Midbrain (tissue), 1 donor: ENCODE measurements at regions not wholly inside any gene's neighbourhood (a gene's known extent, or its start where the extent isn't known, plus 50 kb on each side); places are given as distances from the start of the nearest gene placed in this dataset.
"Not testable (repeated sequence)": the region's sequence is repeated elsewhere in the genome, so short reads cannot be mapped to it uniquely, and the experiment has no call there.

Experiments
- DNase-seq: peaks from one replicate; lab custom pipeline; 2025; lab: John Stamatoyannopoulos, UW

DNA sequence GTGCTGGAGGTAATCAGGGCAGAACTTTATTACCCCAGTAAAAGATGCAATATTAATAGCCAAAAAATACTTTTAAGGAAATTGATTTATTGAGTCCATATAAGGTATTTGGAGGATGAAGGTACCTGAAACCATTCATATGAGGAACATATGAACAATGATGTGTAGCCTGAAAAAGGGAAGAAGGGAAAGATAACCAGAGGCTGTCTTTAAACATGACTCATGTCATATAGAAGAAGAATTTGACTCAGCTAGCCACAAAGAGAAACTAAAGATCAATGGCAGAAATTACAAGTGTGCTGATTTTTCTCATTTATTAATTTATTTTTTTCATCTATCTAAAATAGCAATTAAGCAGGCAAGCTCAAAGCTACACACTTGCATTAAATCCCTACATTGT lies 136.2 kb upstream of the DUSP10 start:
- no peak for DNase-seq

DNA sequence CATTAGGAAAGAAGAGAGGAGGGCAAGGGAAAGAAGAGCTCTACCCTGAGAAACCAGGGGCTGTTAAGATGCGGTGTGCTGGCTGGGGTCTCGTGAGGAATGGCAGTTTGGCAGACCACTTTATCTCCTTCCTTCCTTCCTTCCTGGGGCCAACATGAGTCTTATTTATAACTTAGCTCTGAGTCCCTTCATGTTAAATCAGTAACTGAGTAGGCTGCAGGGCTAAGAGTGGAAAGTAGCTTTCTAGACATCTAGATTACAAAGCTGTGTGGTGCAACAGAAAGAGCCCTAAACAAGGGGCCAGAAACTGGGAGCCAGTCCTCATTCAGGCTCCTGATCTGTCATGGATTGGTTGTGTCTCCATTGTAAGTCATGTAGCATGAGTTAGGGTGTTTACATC lies 135.4 kb upstream of the DUSP10 start:
- no peak for DNase-seq

DNA sequence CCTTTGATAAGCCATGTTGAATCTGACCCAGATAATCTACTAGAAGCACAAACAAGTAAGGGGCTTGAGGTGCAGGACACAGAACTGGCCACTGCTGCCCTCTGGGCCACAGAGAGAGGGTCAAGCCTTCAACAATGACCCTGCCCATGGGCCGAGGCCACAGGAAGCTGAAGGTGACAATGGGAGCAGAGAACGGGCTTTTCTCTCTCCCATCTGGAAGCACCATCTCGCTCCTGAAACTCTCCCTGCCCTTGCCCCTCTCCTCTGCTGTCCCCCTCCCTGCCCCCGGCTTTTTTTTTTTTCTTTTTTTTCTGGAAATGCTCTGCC lies 133.1 kb upstream of the DUSP10 start:
- no peak for DNase-seq

DNA sequence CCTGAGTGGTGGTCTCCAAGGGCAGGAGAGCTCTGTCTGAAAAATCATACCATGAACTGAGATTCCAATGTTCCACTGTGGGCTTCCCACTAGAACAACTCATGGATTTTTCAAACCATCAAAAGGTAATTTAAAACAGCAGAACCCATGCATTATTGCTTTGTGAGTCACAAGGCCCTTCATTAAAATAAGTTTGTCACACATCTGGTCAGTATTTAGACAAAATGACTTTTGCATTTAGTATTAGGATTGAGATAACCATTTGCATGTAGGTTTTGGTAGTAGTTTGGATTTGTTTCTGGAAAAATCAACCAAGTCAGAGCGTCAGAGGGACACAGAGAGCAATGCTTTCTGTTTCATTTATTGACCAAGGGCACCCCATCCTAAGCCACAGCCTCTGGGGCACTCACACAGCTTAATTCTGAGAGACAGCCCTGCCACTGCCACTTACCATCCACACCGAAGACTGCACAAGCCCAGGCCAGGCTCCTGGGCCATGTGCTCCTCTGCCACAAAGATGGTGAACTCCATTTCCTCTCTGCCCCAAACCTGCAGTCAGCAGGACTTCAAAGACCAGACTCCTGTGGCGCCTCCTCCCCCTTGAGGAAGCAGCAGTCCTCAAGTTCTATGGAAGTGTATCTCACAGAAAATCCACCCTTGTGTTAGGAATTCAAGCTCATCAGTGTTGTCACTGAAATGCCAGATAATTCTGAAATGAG lies 132.6 kb upstream of the DUSP10 start:
- DNase-seq = no peak

DNA sequence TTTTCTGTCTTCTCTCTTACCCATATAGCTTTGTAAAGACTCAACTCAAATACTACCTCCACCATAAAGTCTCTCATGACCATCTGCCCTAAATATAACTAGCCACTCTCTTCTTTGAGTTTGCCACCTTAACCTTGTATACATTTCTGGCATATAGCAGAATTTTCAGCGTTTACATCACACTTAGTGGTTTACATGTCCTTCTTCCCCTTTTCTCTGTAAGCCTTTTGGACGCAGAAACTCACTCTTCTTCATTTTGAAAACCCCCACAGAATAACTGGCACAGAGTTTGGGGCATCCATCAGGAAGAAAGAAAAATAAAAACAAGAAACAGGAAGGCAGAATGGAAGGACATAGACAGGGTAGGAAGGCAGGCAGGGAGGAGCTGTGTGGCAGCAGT lies 131.8 kb upstream of the DUSP10 start:
- DNase-seq = no peak

DNA sequence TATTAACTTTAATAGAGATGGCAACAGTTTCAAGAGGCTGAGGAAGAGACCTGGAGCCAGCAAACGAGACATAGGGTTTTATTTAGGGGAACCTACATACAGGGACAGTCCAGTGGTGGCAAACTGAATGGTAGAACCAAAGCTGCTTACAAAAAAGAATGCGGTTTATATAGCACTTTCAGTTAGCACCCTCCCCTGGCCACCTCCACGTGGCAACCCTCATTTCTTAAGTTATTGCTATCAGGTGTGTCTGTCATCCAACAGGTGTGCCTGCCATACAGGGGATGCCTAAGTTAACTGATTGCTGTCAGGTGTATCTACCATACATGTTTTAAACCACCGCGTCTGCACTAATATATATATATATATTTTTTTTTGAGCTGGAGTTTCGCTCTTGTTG lies 129.2 kb upstream of the DUSP10 start:
- DNase-seq = no peak

DNA sequence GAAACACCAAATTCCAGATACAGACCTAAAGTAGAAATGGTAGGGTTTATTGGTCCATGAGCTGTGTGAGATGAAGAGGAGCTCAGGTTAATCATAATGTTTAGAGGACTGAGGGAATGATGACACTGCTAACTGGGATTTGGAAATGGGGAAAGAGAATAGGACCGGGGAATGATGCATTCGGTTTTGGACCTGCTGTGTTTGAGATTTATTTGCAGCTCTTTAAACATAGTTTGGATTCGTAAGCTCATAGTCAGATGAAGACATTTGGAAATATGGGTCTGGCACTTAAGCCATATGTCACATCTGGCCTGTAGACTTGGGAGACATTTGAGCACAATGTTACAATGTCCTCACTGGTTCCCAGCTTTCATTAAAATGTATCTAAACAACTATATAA lies 127.9 kb upstream of the DUSP10 start:
- no peak for DNase-seq

DNA sequence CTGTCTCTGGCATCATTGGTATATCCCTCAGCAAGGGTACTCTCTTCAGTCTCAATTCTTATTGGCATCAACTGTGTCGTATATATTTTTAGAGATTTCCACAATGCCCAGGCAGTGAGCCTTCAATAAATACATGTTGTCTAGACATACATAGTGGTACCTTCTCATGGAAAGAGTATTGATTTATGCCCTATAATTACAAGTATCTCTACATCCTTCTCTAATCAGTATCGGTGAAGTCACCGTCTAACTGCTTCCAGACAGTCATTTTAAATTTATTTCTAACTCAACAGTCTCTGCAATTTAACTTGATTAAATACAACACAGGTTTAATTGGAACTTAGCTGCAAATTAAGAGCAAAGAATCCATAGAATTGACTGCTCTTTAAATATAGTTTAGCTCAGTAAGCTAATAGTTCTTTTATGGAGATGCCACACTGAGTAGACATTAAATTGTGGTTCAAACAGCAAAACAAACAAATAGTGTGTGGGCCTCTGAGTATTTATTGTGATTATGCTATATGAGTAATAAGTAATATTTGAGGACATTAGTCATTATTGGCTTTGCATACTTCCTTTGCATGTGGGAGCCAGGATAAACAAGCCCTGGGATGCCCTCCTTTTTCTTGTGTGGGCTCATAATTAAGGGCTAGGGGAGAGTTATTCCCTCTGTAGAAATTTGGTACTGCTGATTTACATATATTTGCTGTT lies 126.9 kb upstream of the DUSP10 start:
- no peak for DNase-seq

DNA sequence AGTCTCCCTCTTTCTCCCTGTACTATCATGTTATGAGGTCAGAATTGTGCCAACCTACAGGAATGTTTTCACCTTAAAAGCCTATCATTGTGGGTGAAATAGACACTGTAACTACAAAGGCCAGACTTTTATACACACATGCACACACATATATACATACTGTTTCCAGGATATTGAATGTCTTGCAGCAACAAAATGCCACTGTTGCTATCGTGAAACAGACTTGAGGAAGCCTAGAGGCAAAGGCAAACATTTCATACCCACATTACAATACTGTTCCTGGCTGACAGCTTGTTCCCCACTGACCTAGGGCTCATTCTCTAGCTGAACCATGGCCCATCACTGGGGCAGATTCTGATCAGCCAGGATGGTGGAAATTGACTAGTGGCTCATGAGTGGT lies 125.1 kb upstream of the DUSP10 start:
- DNase-seq = no peak

DNA sequence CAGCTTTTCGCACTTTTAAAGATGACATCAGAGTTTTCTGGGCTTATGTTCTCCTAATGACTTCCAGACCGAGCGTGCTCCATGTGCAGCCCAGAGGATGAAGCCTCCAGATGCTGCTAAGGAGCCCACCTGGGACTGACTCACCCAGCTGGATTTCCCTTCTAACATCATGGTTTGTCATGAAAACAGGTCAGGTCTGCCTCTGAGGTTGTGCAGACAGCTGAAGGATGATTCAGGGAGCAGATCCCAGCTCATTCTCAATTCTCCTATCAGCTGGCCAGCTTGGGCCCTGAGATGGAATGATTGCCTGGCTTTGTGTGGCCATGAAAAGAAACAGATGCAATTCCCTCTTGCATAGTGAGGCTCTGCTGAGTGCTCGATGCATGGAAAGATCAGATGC lies 123.9 kb upstream of the DUSP10 start:
- no peak for DNase-seq

DNA sequence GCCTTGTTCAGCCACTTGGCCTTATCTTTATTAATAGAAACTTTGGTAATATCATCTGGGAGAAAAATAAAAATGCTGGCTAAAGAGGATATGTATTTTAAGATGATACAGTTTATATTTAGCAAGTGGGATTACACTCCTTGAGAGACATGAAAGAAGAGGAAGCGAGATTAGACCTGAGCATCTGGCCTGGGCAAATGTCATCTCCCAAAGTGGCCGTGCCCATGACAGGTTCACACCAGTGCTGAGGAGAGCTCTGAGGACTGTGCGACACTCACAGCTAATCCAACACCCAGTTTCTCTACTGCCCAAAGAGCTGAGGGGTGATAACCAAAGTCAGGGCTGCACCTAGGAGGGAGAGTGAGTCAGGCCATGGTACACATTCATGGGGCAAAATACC lies 121.7 kb upstream of the DUSP10 start:
- DNase-seq = no peak

DNA sequence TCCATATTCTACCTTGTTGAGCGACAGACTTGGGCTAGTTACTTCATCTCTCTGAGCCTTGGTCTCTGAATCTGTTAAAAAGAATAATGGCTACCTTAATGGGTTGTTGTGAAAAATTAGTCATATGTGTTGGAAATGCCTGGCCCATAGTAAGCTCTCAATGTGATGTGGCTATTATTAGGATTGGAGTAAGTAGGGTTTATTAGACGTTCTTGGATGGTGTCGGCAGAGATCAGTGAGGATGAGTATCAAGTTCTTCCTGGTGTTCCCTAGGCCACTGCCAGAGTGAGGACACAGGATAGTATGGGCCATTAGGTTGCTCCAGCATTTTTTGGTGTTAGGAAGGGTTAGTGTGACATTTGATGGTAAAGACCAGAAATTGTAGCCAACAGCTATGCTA lies 121.1 kb upstream of the DUSP10 start:
- no peak for DNase-seq

DNA sequence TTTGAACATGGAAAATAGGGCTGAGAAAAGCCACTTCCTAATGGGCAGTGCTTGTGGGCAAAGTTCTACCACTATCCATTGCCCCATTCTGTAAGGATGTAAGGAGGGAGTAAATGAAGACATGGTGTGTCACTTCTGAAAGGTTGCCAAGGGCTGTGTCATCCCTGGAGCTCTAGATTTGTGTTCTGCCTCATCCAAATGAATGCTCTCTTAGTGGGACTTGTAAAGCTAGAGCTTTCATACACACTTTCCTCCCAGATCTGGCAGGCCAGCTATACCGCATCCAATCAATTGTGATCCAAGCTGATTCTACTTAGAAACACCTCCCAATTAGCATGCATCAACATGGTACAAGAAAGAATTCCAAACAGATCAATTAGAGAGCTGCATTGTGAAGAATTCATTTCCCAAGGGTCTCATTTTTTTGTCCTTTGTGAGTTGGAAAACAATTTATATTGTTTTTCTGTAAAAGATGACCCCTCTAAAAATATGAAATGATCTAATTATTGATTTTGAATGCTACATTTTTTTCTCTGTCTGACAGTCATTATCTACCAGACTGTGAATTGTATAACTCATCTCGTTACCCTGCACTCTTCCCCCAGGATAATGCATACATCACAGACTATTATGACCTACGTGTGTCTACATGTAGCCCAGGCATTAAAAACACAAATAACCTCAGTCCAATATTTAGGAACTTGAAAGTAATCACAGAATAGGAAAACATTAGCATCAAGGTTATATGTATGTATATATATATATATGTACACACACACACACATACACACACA lies 117.1 kb upstream of the DUSP10 start:
- DNase-seq = no peak

DNA sequence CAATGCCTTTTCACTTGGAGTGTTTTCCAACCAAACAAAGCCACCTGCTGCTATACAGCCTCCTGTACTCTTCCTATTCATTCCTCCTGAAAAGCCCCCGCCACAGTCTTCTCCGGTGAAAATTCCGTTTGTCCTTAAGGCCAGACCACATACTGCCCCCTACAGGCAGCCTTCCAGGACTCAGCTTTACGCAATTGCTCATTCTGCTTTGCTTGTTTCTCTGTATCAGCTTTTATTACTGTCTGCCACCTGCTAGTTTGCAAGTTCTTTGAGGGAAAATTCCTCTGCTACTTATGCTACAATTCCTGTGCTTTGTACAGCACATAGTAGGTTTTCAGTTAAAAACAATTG lies 115.2 kb upstream of the DUSP10 start:
- DNase-seq = not testable (repeated sequence)

DNA sequence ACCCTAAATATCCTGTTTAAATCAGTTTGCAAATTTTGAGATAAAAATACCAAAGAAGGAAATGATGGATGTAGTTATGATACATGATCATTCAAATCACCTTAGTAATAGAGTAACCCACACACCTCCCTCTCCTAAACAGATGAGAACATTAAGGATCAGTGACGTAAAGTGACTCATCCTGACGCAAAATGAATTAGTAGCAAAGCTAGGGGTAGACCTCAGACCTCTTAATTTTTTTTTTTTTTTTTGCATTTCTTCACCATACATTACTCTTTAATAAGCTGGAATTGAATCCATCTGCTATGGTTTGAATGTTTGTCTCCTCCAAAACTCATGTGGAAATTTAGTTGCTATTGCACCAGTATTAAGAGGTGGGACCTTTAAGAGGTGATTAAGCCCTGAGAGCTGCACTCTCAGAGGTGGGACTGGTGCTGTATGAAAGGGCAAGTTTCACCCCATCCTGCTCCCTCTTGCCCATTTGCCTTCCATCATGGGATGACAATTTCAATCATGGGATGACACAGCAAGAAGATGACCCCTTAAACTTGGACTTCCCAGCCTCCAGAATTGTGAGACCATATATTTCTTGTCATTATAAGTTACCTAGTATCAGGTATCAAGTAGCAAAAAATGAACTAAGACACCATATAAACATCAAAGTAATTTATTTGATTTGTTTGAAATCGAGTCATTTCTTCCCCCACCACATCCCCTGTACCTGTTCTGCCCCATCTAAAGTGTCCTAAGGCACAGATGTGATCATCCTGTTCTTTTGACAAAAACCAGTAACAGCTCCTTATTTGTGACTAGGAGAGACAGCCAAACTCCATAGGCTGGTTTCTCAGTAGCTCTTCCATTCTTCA lies 114.6 kb upstream of the DUSP10 start:
- no peak for DNase-seq

DNA sequence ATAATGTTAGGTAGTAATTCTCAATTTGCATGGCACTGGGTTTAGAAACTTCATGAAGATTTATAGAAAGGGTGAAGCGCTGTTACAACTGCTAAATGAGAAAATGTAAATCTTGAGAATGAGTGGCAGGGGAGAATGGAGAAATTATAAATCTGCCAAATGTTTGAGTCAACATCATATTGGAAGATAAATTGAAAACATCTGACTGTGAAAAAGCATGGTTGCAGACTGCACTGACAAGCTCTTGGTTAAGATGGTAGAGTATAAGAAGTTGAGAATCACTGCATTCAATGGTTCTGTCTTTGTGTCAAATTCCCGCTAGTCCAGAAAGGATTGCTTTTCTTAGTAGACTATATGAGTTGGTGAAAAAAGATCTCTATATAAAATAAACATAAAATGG lies 113.3 kb upstream of the DUSP10 start:
- DNase-seq = no peak

DNA sequence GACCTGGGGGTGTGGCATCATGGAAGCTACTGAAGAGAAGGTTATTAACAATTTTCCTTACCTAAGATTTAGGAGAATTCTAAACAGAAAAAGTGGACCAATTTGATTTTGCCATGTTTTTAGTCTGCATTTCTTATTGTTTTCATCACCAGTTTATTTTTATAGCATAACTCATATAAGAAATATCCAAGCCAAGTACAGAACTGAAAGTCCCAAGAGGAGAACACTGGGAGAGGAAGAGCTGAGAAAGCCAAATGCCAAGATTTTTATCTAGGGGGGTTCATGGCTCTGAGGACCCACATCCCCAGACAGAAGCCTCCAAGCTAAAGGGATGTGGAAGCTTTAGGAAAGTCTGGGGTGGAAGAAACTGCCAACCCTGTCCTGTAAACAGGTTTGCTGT lies 109.4 kb upstream of the DUSP10 start:
- no peak for DNase-seq

DNA sequence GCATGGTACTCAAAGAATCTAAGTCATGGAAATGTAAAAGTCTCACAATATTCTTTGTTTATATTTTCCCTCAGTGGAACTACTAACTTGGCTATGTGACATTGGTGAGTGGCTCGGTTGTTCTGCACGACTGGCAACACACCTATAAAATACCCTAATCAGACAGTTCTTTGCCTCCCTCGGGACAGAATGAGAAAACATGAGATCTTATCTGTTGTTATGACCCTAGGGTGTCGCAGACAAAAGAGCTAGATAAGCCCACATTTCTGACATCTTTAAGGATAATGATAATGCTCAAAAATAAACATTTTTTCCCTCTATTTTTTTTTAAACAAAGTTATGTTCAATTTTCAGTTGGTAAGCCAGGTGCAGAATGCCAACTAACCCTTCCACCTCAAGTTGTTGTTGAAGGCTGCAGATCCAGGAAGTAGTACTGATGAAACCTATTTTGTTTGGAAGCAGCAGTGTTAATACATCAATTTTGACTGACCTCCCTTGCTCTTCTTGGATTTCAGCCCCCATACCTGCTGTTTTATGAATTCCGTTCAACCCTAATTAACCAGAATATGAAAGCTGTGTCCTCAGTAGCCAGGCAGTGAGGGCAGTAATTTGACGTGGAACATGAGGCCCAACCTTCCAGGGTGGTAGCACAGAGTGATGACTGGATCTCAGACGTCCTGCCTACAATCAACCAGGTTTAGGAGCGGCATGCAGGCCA lies 108.7 kb upstream of the DUSP10 start:
- no peak for DNase-seq

DNA sequence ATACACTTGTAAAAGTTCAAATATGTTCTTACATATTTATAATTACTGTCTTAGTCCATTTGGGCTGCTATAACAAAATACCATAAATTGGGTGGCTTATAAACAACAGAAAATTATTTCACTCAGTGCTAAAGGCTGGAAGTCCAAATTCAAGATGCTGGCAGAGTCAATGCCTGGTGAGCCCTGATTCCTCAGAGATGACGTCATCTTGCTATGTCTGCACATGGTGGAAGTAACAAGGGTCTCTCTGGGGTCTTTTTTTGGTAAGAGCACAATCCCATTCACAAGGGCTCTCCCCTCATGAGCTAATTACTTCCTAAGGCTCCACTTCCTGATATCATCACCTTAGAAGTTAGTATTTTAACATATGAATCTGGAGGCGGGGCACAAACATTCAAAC lies 108.0 kb upstream of the DUSP10 start:
- no peak for DNase-seq

DNA sequence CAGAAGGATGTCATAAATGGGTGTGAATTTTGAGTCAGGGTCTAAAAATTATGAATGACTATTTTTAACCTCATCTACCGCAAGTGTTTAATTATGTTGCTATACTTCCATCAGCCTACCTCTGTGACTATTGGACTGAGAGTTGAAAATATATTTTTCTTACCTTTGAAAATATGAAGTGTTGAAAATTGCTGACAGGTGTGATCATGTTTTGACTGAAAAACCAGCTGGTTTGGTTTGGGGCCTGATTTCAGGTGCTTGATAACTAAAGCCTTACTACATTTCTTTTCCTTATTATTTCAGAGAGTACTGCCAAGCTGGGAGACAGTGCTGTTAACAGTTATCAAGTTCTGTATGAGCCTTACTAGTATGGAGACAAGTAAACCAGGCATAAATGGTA lies 107.2 kb upstream of the DUSP10 start:
- DNase-seq = no peak

DNA sequence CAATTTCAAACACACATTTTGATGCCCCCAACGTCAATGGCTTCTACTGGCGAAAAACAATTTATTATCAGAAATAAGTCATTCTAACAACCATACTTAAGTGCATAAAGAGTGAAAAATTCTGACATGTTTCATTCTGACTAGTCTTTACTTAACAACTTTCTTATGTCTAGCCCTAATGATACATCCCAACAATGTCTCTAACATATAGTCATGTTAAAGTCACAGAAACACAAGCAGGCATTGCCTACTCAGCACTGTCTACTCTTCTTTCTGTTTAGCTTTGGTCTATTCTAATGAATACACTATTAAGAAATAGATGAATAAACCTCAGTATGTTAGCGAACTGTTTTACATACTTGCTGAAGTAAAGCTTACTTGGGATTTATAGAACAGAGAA lies 105.8 kb upstream of the DUSP10 start:
- DNase-seq = no peak
